ENCODE measurements at regions not wholly inside any gene's neighbourhood (a gene's known extent, or its start where the extent isn't known, plus 50 kb on each side); places are given as distances from the start of the nearest gene placed in this dataset.

DNA sequence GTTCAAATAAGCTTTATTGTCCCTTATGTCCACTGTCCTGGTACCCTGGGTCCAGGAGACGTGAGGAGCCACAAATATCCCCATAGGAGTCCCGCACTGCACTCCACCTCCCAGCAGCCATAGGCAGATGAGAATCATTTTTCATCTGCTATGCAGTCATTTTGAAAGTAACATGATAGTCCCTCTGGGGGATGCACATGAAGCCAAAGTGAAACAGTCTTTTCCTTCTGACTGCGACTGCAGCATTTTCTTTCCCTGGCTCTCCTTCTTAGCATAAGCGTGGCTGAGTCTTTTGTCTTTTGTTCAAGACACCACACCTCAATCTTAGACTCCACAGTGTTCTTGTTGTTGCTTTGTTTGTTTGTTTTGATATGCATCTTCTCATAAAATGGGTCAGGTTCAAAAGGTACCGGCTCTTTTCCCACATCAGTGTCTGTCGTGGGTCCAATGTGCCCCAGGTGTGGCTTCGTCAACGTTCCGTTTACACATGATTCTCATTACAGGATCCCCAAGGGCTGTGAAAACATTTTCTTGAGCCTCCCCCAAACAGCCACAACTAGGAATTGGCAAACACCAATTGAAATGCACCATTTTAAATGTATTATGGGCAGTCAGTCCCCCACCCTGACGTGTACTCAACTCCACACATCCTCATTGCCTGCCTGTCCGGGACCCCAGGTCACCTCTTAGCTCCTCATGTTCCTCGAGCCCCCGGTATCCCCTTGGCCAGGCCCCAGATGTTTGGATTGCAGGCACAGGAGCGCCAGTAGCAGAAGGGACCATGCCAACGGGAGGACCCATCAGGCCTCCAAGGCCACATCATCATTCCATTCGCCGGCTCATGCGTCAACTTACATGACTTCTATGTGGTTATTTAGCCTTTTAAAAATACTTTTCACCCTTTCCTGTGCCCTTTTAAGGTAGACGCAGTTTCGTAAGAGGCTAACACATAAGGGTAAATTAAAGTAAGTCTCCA, 237.8 kb upstream of the DAPK1 start:
- Histone ChIP-seq H3K27me3 (ENCODE audit: low read depth, low read length) (no peaks in the 10 kb centered on the region), H3K79me2 (ENCODE audit: low read length) (no peaks in the 10 kb centered on the region), H3K4me3 (ENCODE audit: low read length) (no peak overlapping the region), H3K9ac (ENCODE audit: low read length) (no peak overlapping the region), H4K20me1 (ENCODE audit: insufficient read depth, low read length) (no peaks in the 10 kb centered on the region), H3K36me3 (replicated peaks; ENCODE audit: low read depth, low read length) (no peaks in the 10 kb centered on the region), H2AFZ (ENCODE audit: low read depth, low read length) (no peak overlapping the region), H3K9me3 (ENCODE audit: insufficient read depth, low read length) (no peaks in the 10 kb centered on the region), H3K27ac (ENCODE audit: low read length) (no peak overlapping the region), H3K4me2 (ENCODE audit: low read length) (no peak overlapping the region), H3K4me1 (ENCODE audit: low read length) (no peaks in the 10 kb centered on the region)
- TF ChIP-seq, protein P1, sequence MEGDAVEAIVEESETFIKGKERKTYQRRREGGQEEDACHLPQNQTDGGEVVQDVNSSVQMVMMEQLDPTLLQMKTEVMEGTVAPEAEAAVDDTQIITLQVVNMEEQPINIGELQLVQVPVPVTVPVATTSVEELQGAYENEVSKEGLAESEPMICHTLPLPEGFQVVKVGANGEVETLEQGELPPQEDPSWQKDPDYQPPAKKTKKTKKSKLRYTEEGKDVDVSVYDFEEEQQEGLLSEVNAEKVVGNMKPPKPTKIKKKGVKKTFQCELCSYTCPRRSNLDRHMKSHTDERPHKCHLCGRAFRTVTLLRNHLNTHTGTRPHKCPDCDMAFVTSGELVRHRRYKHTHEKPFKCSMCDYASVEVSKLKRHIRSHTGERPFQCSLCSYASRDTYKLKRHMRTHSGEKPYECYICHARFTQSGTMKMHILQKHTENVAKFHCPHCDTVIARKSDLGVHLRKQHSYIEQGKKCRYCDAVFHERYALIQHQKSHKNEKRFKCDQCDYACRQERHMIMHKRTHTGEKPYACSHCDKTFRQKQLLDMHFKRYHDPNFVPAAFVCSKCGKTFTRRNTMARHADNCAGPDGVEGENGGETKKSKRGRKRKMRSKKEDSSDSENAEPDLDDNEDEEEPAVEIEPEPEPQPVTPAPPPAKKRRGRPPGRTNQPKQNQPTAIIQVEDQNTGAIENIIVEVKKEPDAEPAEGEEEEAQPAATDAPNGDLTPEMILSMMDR (IDR thresholded peaks at IDR 0.05; ENCODE audit: low read depth, low read length) = no peak
- TF ChIP-seq EZH2phosphoT487 (IDR thresholded peaks at IDR 0.05; ENCODE audit: low read depth) = no peak

DNA sequence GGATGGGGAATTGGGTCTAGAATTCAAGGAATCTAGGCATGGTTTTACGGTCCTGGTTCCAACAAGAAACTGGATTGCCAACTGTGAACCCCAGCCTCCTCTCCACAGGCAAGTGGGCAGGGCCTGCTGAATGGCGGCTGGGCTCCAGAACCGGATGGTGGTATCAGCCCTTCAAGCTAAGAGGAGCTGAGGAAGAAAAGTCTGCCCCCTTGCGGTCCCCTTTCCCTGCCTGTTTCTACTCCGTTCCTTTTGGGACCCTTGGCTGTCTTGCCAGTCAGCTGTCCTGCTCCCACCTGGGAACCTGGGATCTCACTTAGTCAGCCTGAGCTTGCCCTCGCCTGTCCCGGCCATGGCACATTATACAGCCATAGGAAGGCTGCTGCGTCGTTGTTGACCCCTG, 234.4 kb upstream of the DAPK1 start:
- Histone ChIP-seq H3K9me3 (ENCODE audit: insufficient read depth, low read length) (no peaks in the 10 kb centered on the region), H3K4me2 (ENCODE audit: low read length) (no peak overlapping the region), H2AFZ (ENCODE audit: low read depth, low read length) (no peak overlapping the region), H3K36me3 (replicated peaks; ENCODE audit: low read depth, low read length) (no peaks in the 10 kb centered on the region), H3K4me1 (ENCODE audit: low read length) (no peaks in the 10 kb centered on the region), H3K9ac (ENCODE audit: low read length) (no peak overlapping the region), H4K20me1 (ENCODE audit: insufficient read depth, low read length) (no peaks in the 10 kb centered on the region), H3K27me3 (ENCODE audit: low read depth, low read length) (no peaks in the 10 kb centered on the region), H3K4me3 (ENCODE audit: low read length) (no peak overlapping the region), H3K79me2 (ENCODE audit: low read length) (no peaks in the 10 kb centered on the region), H3K27ac (ENCODE audit: low read length) (no peak overlapping the region)
- TF ChIP-seq, protein P1 (IDR thresholded peaks at IDR 0.05; ENCODE audit: low read depth, low read length) = no peak
- no peak for TF ChIP-seq EZH2phosphoT487 (IDR thresholded peaks at IDR 0.05; ENCODE audit: low read depth)

DNA sequence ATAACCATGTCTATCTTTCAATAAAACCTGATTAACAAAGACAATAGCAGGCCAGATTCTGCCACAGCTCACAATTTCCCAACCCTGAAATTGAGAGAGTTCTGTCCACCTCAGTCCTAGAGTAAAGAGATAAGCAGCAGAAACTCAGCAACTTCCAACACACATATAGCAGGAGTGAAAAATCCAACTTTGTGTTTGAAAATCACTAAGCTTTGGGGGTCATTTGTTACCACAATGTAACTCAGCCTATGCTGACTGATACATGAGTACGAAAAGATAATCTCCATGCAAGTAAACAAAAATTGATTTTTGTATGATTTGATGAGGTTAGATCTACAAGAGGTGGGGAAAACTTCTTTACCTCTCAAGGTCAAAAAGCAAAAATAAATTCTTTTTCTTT, 231.0 kb upstream of the DAPK1 start:
- no peak overlapping the region for H3K4me2 ChIP-seq (ENCODE audit: low read length)
- H2AFZ ChIP-seq (ENCODE audit: low read depth, low read length) = no peak overlapping the region

More for the DNA sequence above, 231.0 kb upstream of the DAPK1 start:
- H3K9me3 ChIP-seq (ENCODE audit: insufficient read depth, low read length) = no peaks in the 10 kb centered on the region
- H3K9ac ChIP-seq (ENCODE audit: low read length) = no peak overlapping the region
- H3K4me1 ChIP-seq (ENCODE audit: low read length) = no peaks in the 10 kb centered on the region
- no peaks in the 10 kb centered on the region for H3K36me3 ChIP-seq (replicated peaks; ENCODE audit: low read depth, low read length)
- H3K27me3 ChIP-seq (ENCODE audit: low read depth, low read length) = no peaks in the 10 kb centered on the region
- no peaks in the 10 kb centered on the region for H3K79me2 ChIP-seq (ENCODE audit: low read length)
- H4K20me1 ChIP-seq (ENCODE audit: insufficient read depth, low read length) = no peaks in the 10 kb centered on the region
- no peak overlapping the region for H3K27ac ChIP-seq (ENCODE audit: low read length)
- no peak overlapping the region for H3K4me3 ChIP-seq (ENCODE audit: low read length)
- TF ChIP-seq, protein P1 (IDR thresholded peaks at IDR 0.05; ENCODE audit: low read depth, low read length) = no peak
- TF ChIP-seq EZH2phosphoT487 (IDR thresholded peaks at IDR 0.05; ENCODE audit: low read depth) = no peak
